IPS-20b (cell line): ENCODE measurements at regions not wholly inside any gene's neighbourhood (a gene's known extent, or its start where the extent isn't known, plus 50 kb on each side); places are given as distances from the start of the nearest gene placed in this dataset.

ENCODE experiments used
- H3K27ac ChIP-seq: one replicate; pipeline ENCODE4 v1.5.1; 2013; ENCODE audit warnings: low read length
- H3K27me3 ChIP-seq: 2 replicates; pipeline ENCODE4 v1.6.1; 2013; ENCODE audit warnings: mild to moderate bottlenecking, low read length, inconsistent platforms; ENCODE audit not compliant: insufficient read depth
- H3K36me3 ChIP-seq: 2 replicates; pipeline ENCODE4 v1.6.1; 2013; ENCODE audit warnings: low read depth, mild to moderate bottlenecking, inconsistent platforms, low read length, moderate library complexity; ENCODE audit not compliant: insufficient read depth
- H3K4me1 ChIP-seq: 2 replicates; pipeline ENCODE4 v1.6.1; 2013; ENCODE audit warnings: mild to moderate bottlenecking, control low read depth, inconsistent platforms, low read length, moderate library complexity; ENCODE audit not compliant: insufficient read depth
- H3K4me3 ChIP-seq: 2 replicates; pipeline ENCODE4 v1.5.1; 2013; ENCODE audit warnings: mild to moderate bottlenecking, low read length, inconsistent platforms
- H3K9ac ChIP-seq: 2 replicates; pipeline ENCODE4 v1.6.1; 2013; ENCODE audit warnings: low read depth, mild to moderate bottlenecking, inconsistent platforms, low read length, moderate library complexity
- H3K9me3 ChIP-seq: 2 replicates; pipeline ENCODE4 v1.6.1; 2013; ENCODE audit warnings: mild to moderate bottlenecking, low read depth, low read length, inconsistent platforms; ENCODE audit not compliant: insufficient read depth

- Histone ChIP-seq H3K9ac (no peak overlapping the region), H3K4me3 (no peak overlapping the region), H3K27ac (no peak overlapping the region), H3K4me1 (no peaks in the 10 kb centered on the region), H3K27me3 (no peaks in the 10 kb centered on the region), H3K36me3 (no peaks in the 10 kb centered on the region), H3K9me3 (no peaks in the 10 kb centered on the region)
These were observed 1930.8 kb downstream of the SUCLG1 start for GRCh38 chr2:82528288-82528687.

- Histone ChIP-seq H3K27me3 (no peaks in the 10 kb centered on the region), H3K27ac (no peak overlapping the region), H3K36me3 (no peaks in the 10 kb centered on the region), H3K4me3 (no peak overlapping the region), H3K9me3 (no peaks in the 10 kb centered on the region), H3K4me1 (no peaks in the 10 kb centered on the region), H3K9ac (no peak overlapping the region)
These were observed 1932.0 kb downstream of the SUCLG1 start for GRCh38 chr2:82527124-82527523.

DNA sequence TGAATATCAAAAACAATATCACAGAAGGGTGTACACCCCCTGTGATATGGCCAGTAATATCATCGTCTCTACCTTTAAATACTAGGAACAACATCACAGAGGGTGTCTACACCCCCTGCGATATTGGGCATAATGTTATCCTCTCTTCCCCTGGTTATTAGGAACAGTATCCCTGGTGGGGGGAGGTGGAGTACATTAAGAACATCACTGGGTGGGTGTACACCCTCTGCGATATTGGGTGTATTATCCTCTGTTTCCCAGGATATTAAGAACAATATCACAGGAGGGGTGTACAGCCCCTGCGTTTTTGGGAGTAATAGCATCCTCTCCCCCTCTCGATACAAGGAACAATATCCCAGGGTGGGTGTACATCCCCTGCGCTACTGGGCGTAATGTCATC is 1932.8 kb downstream of the SUCLG1 start:
- Histone ChIP-seq H3K4me3 (no peak overlapping the region), H3K9me3 (no peaks in the 10 kb centered on the region), H3K4me1 (no peaks in the 10 kb centered on the region), H3K27ac (no peak overlapping the region), H3K27me3 (no peaks in the 10 kb centered on the region), H3K9ac (no peak overlapping the region), H3K36me3 (no peaks in the 10 kb centered on the region)

DNA sequence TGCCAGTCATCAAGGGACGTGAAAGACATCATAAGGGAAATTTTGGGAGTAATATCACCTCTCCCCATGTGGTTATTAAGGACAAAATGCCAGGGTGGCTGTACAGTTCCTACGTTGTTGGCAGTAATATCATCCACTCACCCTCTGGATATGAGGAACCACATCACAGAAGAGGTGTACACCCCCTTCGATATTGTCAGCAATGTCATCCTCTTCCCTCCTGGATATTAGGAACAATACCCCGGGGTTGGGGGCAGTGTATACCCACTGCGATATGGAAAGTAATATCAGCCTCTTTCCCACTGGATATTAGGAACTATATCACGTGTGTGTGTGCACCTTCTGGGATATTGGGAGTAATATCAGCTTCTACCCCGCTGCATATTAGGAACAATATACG is 1933.3 kb downstream of the SUCLG1 start:
- Histone ChIP-seq H3K9me3 (no peaks in the 10 kb centered on the region), H3K4me3 (no peak overlapping the region), H3K4me1 (no peaks in the 10 kb centered on the region), H3K9ac (no peak overlapping the region), H3K36me3 (no peaks in the 10 kb centered on the region), H3K27me3 (no peaks in the 10 kb centered on the region), H3K27ac (no peak overlapping the region)

DNA sequence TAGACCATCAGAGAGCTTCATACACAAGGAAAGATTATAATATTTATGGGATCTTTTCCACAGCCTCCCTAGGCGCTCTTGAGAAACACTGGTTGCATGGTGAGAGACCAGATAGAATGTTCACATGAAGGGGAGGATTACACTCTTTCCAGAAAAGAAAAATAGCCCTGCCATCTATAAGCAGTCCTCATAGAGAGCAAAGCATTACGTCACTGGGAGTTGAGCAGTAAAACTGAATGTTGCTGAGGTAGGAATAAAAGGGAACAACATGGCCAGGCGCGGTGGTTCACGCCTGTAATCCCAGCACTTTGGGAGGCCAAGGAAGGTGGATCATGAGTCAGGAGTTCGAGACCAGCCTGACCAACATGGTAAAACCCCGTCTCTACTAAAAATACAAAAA is 1934.3 kb downstream of the SUCLG1 start:
- Histone ChIP-seq H3K4me1 (no peaks in the 10 kb centered on the region), H3K9me3 (no peaks in the 10 kb centered on the region), H3K36me3 (no peaks in the 10 kb centered on the region), H3K4me3 (no peak overlapping the region), H3K27me3 (no peaks in the 10 kb centered on the region), H3K27ac (no peak overlapping the region), H3K9ac (no peak overlapping the region)

GRCh38 chr2:82511894-82512293 is 1947.2 kb downstream of the SUCLG1 start:
- Histone ChIP-seq H3K4me1 (no peaks in the 10 kb centered on the region), H3K9ac (no peak overlapping the region), H3K9me3 (no peaks in the 10 kb centered on the region; the same call in 1 of the 2 replicates), H3K27ac (no peak overlapping the region), H3K36me3 (no peaks in the 10 kb centered on the region), H3K27me3 (no peaks in the 10 kb centered on the region), H3K4me3 (no peak overlapping the region)

DNA sequence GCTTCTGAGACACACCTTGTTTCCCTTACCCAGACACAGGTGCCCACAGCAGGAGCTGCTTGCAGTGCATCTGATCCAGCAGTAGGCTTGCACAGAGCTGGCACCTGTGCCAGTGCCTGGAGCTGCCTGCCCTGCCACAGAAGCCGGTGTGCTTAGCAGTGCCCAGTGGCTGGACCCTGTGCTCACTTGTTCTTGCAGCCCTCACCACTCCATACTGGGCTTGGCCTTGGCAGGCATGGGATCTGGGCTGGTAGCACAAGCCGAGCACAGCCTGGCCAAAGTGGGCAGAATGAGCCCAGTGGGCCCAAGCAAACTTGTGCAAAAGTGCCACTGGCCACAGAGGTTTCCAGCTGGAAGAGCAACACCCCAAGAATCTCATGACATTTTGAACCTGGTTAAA is 1950.4 kb downstream of the SUCLG1 start:
- H3K4me3 ChIP-seq: no peak overlapping the region
- no peaks in the 10 kb centered on the region for H3K36me3 ChIP-seq
- H3K27me3 ChIP-seq: no peaks in the 10 kb centered on the region
- H3K27ac ChIP-seq: no peak overlapping the region
- no peak overlapping the region for H3K9ac ChIP-seq
- H3K4me1 ChIP-seq: no peaks in the 10 kb centered on the region
- no peaks in the 10 kb centered on the region; the same call in 1 of the 2 replicates for H3K9me3 ChIP-seq

DNA sequence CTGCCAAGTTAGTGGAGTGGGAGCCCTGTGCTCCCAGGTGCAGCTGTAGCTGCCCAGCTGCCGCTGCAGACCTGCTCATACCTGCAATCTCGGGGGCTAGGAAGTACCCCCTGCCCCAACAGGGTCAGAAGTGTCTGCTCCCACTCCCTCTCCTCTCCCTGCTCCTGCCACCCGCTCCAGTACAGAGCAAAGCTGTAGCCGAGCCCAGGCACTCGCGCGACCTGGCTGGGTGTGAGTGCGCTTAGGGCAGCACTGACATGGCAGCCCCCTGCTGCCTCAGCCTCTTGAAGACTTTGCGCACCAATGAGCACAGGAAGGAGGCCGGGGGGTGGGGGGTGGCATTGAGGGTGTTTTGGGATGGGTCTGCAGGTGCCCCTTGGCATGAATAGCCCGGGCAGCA is 1951.4 kb downstream of the SUCLG1 start:
- Histone ChIP-seq H3K4me1 (no peaks in the 10 kb centered on the region), H3K27me3 (no peaks in the 10 kb centered on the region), H3K4me3 (no peak overlapping the region), H3K27ac (no peak overlapping the region), H3K9me3 (no peaks in the 10 kb centered on the region; the same call in 1 of the 2 replicates), H3K9ac (no peak overlapping the region), H3K36me3 (no peaks in the 10 kb centered on the region)

- no peak overlapping the region for H3K27ac ChIP-seq
- no peaks in the 10 kb centered on the region for H3K4me1 ChIP-seq
- no peak overlapping the region for H3K9ac ChIP-seq
- no peaks in the 10 kb centered on the region for H3K36me3 ChIP-seq
- H3K27me3 ChIP-seq: no peaks in the 10 kb centered on the region
- peaks cover 25% of the 10 kb centered on the region for H3K9me3 ChIP-seq
- H3K4me3 ChIP-seq: no peak overlapping the region
These were observed 1957.9 kb downstream of the SUCLG1 start for GRCh38 chr2:82501217-82501616.

- Histone ChIP-seq H3K9ac (no peak overlapping the region), H3K36me3 (no peaks in the 10 kb centered on the region), H3K4me3 (no peak overlapping the region), H3K4me1 (no peaks in the 10 kb centered on the region), H3K9me3 (peaks cover 25% of the 10 kb centered on the region), H3K27me3 (no peaks in the 10 kb centered on the region), H3K27ac (no peak overlapping the region)
These were observed 1960.2 kb downstream of the SUCLG1 start for GRCh38 chr2:82498777-82499443.

DNA sequence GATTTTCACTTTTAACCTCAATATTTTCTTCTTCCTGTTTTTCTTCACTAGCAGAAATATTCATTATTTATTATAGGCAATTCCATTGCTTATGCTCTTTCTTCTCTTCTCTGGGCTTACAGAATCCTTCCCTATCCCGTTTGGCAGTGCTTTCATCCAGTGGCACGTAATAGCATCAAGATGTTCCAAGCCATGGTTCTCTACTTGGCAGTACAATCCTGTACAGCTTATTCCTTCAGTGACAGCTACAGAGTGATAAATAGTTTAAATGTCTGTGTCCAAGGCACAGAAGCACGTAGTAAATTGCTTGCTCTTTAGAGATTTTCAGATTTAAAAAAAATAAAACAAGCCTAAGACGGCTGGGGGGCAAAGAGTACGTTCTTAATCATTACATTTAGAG is 1964.3 kb downstream of the SUCLG1 start:
- H3K36me3 ChIP-seq: no peaks in the 10 kb centered on the region

DNA sequence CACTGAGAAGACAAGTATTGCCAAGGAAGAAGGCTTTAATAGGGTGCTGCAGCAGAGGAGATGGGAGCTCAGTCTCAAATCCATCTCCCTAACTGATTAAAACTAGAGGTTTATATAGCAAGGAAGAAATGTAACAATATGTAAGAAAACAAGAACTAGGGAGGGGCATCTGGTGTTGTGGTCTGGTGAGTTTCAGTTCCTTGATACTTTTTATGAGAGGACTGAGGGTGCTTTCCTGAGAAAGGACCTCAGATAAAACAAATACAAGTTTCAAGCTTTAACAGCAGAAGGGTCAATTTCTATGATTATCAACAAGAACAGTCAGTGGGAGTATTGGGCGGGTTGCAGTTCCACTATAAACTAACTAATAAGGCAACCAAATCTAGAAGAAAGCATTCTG is 1967.5 kb downstream of the SUCLG1 start:
- H3K4me1 ChIP-seq: no peaks in the 10 kb centered on the region
- no peak overlapping the region for H3K27ac ChIP-seq
- no peak overlapping the region for H3K4me3 ChIP-seq
- peaks cover 4% of the 10 kb centered on the region; the same call in 1 of the 2 replicates for H3K9me3 ChIP-seq
- no peak overlapping the region for H3K9ac ChIP-seq
- no peaks in the 10 kb centered on the region for H3K36me3 ChIP-seq
- no peaks in the 10 kb centered on the region for H3K27me3 ChIP-seq

More for the DNA sequence above, 1964.3 kb downstream of the SUCLG1 start:
- H3K9ac ChIP-seq: no peak overlapping the region
- H3K4me1 ChIP-seq: no peaks in the 10 kb centered on the region
- peaks cover 4% of the 10 kb centered on the region; the same call in 1 of the 2 replicates for H3K9me3 ChIP-seq
- H3K27ac ChIP-seq: no peak overlapping the region
- H3K4me3 ChIP-seq: no peak overlapping the region
- H3K27me3 ChIP-seq: no peaks in the 10 kb centered on the region
